HG02588 (cell line): ENCODE measurements at regions not wholly inside any gene's neighbourhood (a gene's known extent, or its start where the extent isn't known, plus 50 kb on each side); places are given as distances from the start of the nearest gene placed in this dataset.

Experiments
- ATAC-seq: cut with Tn5 transposase; IDR thresholded peaks from one replicate; pipeline ENCODE4 v1.9.1; 2021; ENCODE audit warnings: mild to moderate bottlenecking, moderate library complexity; ENCODE audit not compliant: unreplicated experiment

GRCh38 chr2:236654496-236654895 lies 84.9 kb downstream of the ACKR3 start:
- no peak for ATAC-seq

GRCh38 chr2:236656166-236656565 lies 86.5 kb downstream of the ACKR3 start:
- ATAC-seq = no peak

- no peak for ATAC-seq
These were observed 87.1 kb downstream of the ACKR3 start for GRCh38 chr2:236656721-236657120.

GRCh38 chr2:236657215-236657614 lies 87.6 kb downstream of the ACKR3 start:
- ATAC-seq = no peak

- no peak for ATAC-seq
These were observed 88.2 kb downstream of the ACKR3 start for GRCh38 chr2:236657801-236658200.

- no peak for ATAC-seq
These were observed 89.5 kb downstream of the ACKR3 start for GRCh38 chr2:236658974-236659757.

- ATAC-seq = no peak
These were observed 90.1 kb downstream of the ACKR3 start for GRCh38 chr2:236659758-236660150.

GRCh38 chr2:236661061-236661761 lies 91.6 kb downstream of the ACKR3 start:
- no peak for ATAC-seq

- no peak for ATAC-seq
These were observed 92.1 kb downstream of the ACKR3 start for GRCh38 chr2:236661762-236662110.

GRCh38 chr2:236662231-236663185 lies 92.9 kb downstream of the ACKR3 start:
- ATAC-seq = no peak

GRCh38 chr2:236663287-236664101 lies 93.9 kb downstream of the ACKR3 start:
- ATAC-seq = no peak

- no peak for ATAC-seq
These were observed 94.5 kb downstream of the ACKR3 start for GRCh38 chr2:236664136-236664535.

GRCh38 chr2:236665101-236665500 lies 95.5 kb downstream of the ACKR3 start:
- no peak for ATAC-seq

GRCh38 chr2:236665572-236666118 lies 96.0 kb downstream of the ACKR3 start:
- no peak for ATAC-seq

GRCh38 chr2:236666646-236667204 lies 97.1 kb downstream of the ACKR3 start:
- no peak for ATAC-seq

- ATAC-seq = no peak
These were observed 97.9 kb downstream of the ACKR3 start for GRCh38 chr2:236667526-236667925.

GRCh38 chr2:236668531-236668969 lies 98.9 kb downstream of the ACKR3 start:
- ATAC-seq = no peak

- no peak for ATAC-seq
These were observed 100.6 kb downstream of the ACKR3 start for GRCh38 chr2:236670235-236670620.

- ATAC-seq = no peak
These were observed 102.4 kb downstream of the ACKR3 start for GRCh38 chr2:236671896-236672562.
